GM21737 (cell line): ENCODE measurements at regions not wholly inside any gene's neighbourhood (a gene's known extent, or its start where the extent isn't known, plus 50 kb on each side); places are given as distances from the start of the nearest gene placed in this dataset.
A peak's percentile ranks its signal among the peaks of the same experiment; 100 is the strongest.
"Not testable (repeated sequence)": the region's sequence is repeated elsewhere in the genome, so short reads cannot be mapped to it uniquely, and the experiment has no call there.

Experiments used
- ATAC-seq: cut with Tn5 transposase; IDR thresholded peaks from one replicate; pipeline ENCODE4 v1.9.1; 2021; ENCODE audit warnings: mild to moderate bottlenecking, moderate library complexity; ENCODE audit not compliant: unreplicated experiment

- ATAC-seq: peak; percentile 46
Observed at GRCh38 chr1:56135069-56135863, 444.1 kb downstream of the PLPP3 start.

DNA sequence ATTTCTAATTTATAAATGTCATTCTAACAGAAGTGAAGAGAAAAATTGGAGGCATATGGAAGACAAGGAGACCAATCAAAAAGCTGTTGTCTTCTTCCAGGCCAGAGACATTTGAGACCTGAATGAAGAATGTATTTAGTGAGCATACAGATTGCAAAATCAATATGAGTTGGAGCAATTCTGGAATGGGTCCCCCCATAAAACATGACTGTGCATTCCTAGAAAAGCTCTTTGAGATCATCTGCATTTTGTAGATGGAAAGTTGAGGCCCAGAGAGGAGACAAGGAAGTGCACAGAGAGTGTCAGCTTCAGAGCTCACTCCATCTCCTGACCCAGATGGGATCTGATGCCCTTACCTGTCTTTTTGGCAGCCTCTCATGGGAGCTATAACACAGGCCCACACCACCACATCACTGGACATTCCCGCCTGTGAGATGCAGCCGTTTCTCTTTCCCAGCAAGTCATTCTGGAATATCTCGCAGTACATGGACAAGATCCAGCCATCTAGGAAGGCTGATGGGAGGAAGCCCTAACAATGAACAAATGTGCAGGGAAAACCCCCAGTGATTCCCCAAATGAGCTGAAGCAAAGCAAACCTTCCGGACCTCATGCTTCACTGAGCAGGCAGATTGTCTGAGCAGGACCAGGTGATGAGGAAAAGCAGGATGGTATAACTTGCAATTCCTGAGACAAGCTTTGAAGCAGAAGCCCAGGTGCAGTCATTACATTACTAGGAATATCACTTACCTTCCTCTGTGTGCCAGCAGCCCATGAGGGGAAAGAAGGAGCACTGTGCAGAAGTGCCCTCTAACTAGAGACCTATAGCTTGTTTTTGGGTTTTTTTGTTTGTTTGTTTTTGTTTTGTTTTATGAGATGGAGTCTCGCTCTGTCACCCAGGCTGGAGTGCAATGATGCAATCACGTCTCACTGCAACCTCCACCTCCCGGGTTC, 445.6 kb downstream of the PLPP3 start:
- no peak for ATAC-seq

- no peak for ATAC-seq
Observed at GRCh38 chr1:56132520-56132919, 446.8 kb downstream of the PLPP3 start.

- no peak for ATAC-seq
Observed at GRCh38 chr1:56129837-56130236, 449.5 kb downstream of the PLPP3 start.

GRCh38 chr1:56125316-56125715, 454.0 kb downstream of the PLPP3 start:
- no peak for ATAC-seq

- no peak for ATAC-seq
Observed at GRCh38 chr1:56123826-56124225, 455.5 kb downstream of the PLPP3 start.

DNA sequence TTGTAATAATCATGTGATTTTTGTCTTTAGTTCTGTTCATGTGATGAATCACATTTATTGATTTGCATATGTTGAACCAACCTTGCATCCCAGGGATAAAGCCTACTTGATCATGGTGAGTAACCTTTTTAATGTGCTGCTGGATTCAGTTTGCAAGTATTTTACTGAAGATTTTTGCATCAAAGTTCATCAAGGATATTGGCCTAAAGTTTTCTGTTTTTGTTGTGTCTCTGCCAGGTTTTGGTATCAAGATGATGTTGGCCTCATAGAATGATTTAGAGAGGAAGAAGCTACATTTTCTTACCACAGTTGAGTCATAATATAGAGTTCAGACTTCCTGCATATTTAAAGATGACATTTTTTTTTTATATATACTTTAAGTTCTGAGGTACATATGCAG, 455.9 kb downstream of the PLPP3 start:
- ATAC-seq: no peak

- no peak for ATAC-seq
Observed at GRCh38 chr1:56120021-56120420, 459.3 kb downstream of the PLPP3 start.

DNA sequence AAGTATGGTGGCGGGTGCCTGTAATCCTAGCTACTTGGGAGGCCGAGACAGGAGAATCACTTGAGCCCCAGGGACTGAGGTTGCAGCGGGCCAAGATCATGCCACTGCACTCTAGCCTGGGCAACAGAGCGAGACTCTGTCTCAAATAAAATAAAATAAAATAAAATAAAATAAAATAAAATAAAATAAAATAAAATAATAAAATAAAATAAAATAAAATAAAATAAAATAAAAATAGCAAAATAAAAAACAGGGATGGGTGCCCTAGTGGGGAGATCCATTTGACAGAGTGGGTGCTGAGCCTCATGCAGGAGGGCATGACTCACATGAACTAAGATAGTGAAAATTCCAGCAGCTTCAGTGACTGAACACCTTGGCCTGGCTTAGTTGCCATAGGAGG, 460.7 kb downstream of the PLPP3 start:
- ATAC-seq: not testable (repeated sequence)

DNA sequence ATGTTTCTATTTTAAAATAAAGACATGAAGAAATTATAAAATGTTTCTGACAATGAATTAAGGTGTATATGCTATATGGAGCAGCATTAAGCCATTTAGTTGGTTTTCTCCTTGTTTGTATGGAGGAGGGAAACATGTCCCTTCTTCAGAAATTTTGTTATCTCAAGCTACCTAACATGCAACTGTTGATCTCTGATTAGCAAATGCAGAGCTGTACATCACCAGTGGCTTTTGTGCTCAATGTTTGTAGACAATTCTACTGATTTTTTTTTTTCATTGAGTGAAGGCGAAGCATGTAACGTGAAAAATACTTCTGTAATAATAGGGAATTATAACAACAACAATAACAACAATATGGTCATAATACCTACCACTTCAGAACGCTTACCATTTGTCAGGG, 463.7 kb downstream of the PLPP3 start:
- no peak for ATAC-seq

DNA sequence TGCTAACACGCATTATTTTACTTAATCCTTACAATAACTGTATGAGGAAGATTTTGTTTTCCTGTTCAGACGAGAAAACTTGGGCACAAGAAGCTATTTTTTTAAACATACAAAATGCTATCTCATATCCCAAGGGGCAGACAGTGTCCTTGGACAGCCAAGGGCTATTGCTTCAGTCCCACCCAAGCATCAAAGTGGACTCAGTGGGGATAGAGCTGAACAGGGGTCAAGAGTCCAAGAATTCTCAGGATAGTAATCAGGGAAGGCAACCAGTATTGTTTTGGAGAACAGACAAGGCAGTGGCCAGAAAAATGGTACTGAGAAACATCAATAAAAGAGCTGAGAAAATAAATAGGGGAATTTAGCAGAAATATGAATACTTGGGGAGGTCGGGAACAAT, 465.7 kb downstream of the PLPP3 start:
- ATAC-seq: no peak

DNA sequence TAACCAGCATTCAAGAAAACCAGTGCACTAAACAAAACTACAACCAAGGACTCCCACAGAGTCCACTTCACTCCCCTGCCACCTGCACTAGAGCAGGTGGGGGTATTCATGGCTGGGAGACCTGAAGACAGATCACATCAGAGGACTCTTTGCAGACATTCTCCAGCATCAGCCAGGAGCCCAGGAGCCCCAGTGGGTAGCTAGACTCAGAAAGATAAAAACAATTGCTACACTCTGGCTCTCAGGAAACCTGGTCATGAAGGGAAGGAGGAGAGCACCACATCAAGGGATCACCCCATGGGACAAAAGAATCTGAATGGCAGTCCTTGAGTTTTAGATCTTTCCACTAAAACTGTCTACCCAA, 472.1 kb downstream of the PLPP3 start:
- no peak for ATAC-seq

GRCh38 chr1:56106531-56107274, 472.7 kb downstream of the PLPP3 start:
- no peak for ATAC-seq

DNA sequence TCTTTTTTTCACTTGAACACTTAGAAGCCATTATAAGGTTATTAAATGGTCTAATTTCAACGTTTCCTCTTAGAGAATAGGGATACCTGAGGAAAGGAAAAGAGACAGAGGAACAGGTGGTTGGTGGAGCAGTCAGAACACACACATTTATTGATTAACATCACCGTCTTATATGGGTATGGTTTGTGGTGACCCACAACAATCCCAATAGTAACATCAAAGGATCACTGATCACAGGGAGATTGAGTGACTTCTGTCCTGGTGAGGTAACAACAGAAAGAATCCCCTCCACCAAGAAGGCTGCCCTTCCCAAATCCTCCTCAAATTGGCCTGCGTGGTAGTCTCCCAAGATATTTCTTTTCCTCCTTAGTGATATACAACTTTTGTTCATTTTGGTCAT, 474.0 kb downstream of the PLPP3 start:
- no peak for ATAC-seq

DNA sequence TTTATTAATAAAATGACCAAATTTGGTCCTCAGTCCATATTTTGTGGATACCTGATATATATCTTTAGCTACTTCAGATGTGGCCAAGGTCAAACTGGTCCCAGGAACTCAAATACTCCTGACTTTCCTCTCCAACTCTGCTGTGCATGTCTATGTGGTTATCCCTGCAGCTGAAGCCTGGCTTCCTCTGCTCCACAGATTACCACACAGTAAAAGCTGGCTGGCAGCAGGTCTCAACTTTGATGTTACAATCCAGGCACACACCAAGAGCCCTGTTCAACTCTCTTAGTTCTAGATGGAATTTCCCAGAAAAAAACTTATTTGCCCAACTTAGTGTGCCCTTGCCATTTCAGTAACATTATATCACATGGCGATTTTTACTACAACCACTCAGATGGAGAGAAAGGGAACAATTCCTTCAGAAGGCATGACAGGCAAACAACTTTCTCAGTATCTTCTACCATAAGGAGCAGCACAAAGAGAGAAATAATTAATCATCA, 479.5 kb downstream of the PLPP3 start:
- no peak for ATAC-seq

GRCh38 chr1:56098946-56099345, 480.4 kb downstream of the PLPP3 start:
- no peak for ATAC-seq

GRCh38 chr1:56097713-56098112, 481.6 kb downstream of the PLPP3 start:
- ATAC-seq: no peak

- no peak for ATAC-seq
Observed at GRCh38 chr1:56095696-56096665, 483.4 kb downstream of the PLPP3 start.

DNA sequence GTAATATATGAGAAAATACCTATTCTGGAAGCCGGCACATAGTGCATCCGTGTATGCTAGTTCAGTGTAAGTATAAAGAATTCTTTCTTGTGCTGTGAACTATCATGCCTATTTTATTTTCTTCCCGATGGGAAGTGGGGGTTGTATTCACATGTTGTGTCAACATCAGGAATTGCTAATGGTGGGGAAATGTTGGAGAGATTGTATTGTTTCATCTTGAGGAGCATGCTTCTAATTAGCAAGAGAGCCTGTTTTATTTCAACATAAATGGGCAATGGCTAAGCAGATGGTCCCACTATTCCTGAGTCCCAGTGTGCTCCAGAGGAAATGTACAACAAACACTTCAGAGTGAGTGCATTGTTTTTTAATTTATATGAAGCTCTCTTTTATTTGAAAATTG, 485.2 kb downstream of the PLPP3 start:
- ATAC-seq: no peak
